Loucy (cell line): ENCODE measurements at regions not wholly inside any gene's neighbourhood (a gene's known extent, or its start where the extent isn't known, plus 50 kb on each side); places are given as distances from the start of the nearest gene placed in this dataset.

ENCODE experiments used
- H2AFZ ChIP-seq: fragments of 200-600 bp; sonication (generic); 2 replicates; pipeline ENCODE4 v1.6.0; 2016; ENCODE audit warnings: antibody characterized with exemption, mild to moderate bottlenecking, low read length, moderate library complexity
- H3F3A ChIP-seq: fragments of 200-600 bp; 2 replicates; pipeline ENCODE4 v1.6.0; 2016; ENCODE audit warnings: antibody characterized with exemption, low read depth, mild to moderate bottlenecking
- H3K27me3 ChIP-seq: fragments of 200-600 bp; sonication (generic); 2 replicates; pipeline ENCODE4 v1.6.1; 2014; ENCODE audit warnings: low read length, mild to moderate bottlenecking; ENCODE audit not compliant: insufficient read depth, poor library complexity, severe bottlenecking
- H3K36me3 ChIP-seq: fragments of 200-600 bp; sonication (generic); 2 replicates; pipeline ENCODE4 v1.6.1; 2016; ENCODE audit warnings: low read length; ENCODE audit not compliant: insufficient read depth
- H3K4me1 ChIP-seq: fragments of 200-600 bp; sonication (generic); 2 replicates; pipeline ENCODE4 v1.5.1; 2014; ENCODE audit warnings: low read length, mild to moderate bottlenecking; ENCODE audit not compliant: insufficient read depth, poor library complexity, severe bottlenecking
- H3K4me2 ChIP-seq: fragments of 200-600 bp; sonication (generic); 2 replicates; pipeline ENCODE4 v1.6.0; 2014; ENCODE audit warnings: antibody characterized with exemption, low read length, low read depth, mild to moderate bottlenecking; ENCODE audit not compliant: poor library complexity, severe bottlenecking
- H3K4me3 ChIP-seq: fragments of 200-600 bp; sonication (generic); 2 replicates; pipeline ENCODE4 v1.5.1; 2014; ENCODE audit warnings: low read length, mild to moderate bottlenecking, mixed read lengths; ENCODE audit not compliant: poor library complexity, severe bottlenecking
- H3K79me2 ChIP-seq: fragments of 200-600 bp; sonication (generic); 2 replicates; pipeline ENCODE4 v1.6.1; 2014; ENCODE audit warnings: low read length; ENCODE audit not compliant: insufficient read depth
- H3K9ac ChIP-seq: fragments of 200-600 bp; sonication (generic); 2 replicates; pipeline ENCODE4 v1.6.0; 2014; ENCODE audit warnings: mild to moderate bottlenecking, low read depth, low read length, moderate library complexity; ENCODE audit not compliant: poor library complexity, severe bottlenecking
- H3K9me2 ChIP-seq: fragments of 200-600 bp; sonication (generic); replicated peaks from 2 replicates; pipeline ENCODE4 v1.6.1; 2016; ENCODE audit warnings: low read depth, low read length, mixed read lengths
- H3K9me3 ChIP-seq: fragments of 200-600 bp; sonication (generic); 2 replicates; pipeline ENCODE4 v1.6.1; 2014; ENCODE audit warnings: mild to moderate bottlenecking, antibody characterized with exemption, low read length, low read depth; ENCODE audit not compliant: insufficient read depth
- H4K20me1 ChIP-seq: fragments of 200-600 bp; sonication (generic); 2 replicates; pipeline ENCODE4 v1.6.0; 2014; ENCODE audit warnings: antibody characterized with exemption, low read length, mild to moderate bottlenecking; ENCODE audit not compliant: insufficient read depth, poor library complexity, severe bottlenecking
- EZH2phosphoT487 ChIP-seq: fragments of 200-600 bp; IDR thresholded peaks from 2 replicates; pipeline ENCODE4 v1.6.1; 2018; ENCODE audit warnings: antibody characterized with exemption, mild to moderate bottlenecking, moderate library complexity, borderline replicate concordance
- TF ChIP-seq, protein P1 (sequence below): fragments of 200-600 bp; sonication (generic); conservative IDR thresholded peaks from 2 replicates; pipeline ENCODE4 v1.5.1; 2014; ENCODE audit warnings: mild to moderate bottlenecking, antibody characterized with exemption, low read length

DNA sequence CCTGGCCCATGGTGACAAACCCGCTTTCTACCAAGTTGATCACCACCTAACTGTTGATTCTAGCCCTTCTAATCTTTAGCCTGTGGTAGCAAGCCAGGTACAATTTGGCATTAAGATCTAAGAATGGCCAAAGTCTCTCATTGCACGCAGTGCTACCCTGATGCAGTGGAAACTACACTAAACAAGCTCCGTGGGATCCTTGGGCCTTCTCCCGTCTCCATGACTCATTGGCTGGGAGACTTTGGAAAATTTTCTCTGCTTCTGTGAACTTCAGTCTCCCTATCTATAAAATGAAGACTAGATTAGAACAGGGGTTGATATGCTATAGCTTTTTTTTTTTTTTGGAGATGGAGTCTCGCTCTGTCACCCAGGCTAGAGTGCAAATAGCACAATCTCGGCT lies 223.0 kb downstream of the TSHZ3 start:
- Histone ChIP-seq H4K20me1 (no peaks in the 10 kb centered on the region), H3K4me2 (no peak overlapping the region), H3F3A (no peaks in the 10 kb centered on the region), H2AFZ (no peak overlapping the region), H3K9me2 (no peaks in the 10 kb centered on the region), H3K9ac (no peak overlapping the region), H3K27me3 (no peaks in the 10 kb centered on the region), H3K4me1 (no peaks in the 10 kb centered on the region), H3K4me3 (no peak overlapping the region), H3K9me3 (peaks cover 8% of the 10 kb centered on the region; the same call in 1 of the 2 replicates), H3K79me2 (no peaks in the 10 kb centered on the region), H3K36me3 (no peaks in the 10 kb centered on the region)
- TF ChIP-seq, protein P1, sequence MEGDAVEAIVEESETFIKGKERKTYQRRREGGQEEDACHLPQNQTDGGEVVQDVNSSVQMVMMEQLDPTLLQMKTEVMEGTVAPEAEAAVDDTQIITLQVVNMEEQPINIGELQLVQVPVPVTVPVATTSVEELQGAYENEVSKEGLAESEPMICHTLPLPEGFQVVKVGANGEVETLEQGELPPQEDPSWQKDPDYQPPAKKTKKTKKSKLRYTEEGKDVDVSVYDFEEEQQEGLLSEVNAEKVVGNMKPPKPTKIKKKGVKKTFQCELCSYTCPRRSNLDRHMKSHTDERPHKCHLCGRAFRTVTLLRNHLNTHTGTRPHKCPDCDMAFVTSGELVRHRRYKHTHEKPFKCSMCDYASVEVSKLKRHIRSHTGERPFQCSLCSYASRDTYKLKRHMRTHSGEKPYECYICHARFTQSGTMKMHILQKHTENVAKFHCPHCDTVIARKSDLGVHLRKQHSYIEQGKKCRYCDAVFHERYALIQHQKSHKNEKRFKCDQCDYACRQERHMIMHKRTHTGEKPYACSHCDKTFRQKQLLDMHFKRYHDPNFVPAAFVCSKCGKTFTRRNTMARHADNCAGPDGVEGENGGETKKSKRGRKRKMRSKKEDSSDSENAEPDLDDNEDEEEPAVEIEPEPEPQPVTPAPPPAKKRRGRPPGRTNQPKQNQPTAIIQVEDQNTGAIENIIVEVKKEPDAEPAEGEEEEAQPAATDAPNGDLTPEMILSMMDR: no peak
- TF ChIP-seq EZH2phosphoT487: no peak

DNA sequence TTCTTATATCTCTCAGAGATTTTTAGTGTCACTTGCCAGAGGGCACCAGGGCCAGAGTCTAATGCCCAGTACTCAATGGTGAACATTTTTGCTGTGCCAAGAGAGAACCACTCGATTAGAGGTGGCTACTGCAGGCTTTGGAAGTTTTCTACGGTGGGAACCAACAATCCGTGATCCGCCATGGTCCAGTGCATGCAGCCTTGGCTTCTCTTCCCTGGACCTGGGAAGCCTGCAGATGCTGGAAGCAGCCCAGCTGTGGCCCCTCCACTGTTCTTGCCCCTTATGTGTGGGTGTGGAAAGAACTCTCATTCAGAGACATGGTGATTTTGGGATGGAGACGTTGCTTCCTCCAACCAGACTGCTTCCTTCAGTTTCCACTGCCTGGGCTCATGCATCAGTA lies 224.2 kb downstream of the TSHZ3 start:
- Histone ChIP-seq H3F3A (no peaks in the 10 kb centered on the region), H3K36me3 (no peaks in the 10 kb centered on the region), H3K9me3 (peaks cover 8% of the 10 kb centered on the region; the same call in 1 of the 2 replicates), H2AFZ (no peak overlapping the region), H3K27me3 (no peaks in the 10 kb centered on the region), H3K79me2 (no peaks in the 10 kb centered on the region), H4K20me1 (no peaks in the 10 kb centered on the region), H3K9ac (no peak overlapping the region), H3K4me1 (no peaks in the 10 kb centered on the region), H3K9me2 (no peaks in the 10 kb centered on the region), H3K4me2 (no peak overlapping the region), H3K4me3 (no peak overlapping the region)
- no peak for TF ChIP-seq EZH2phosphoT487
- TF ChIP-seq, protein P1: no peak

GRCh38 chr19:31121501-31121900 lies 227.7 kb downstream of the TSHZ3 start:
- no peaks in the 10 kb centered on the region for H3F3A ChIP-seq
- H3K4me1 ChIP-seq: no peaks in the 10 kb centered on the region
- TF ChIP-seq, protein P1: no peak
- no peak for TF ChIP-seq EZH2phosphoT487
- H3K9ac ChIP-seq: no peak overlapping the region
- H3K9me3 ChIP-seq: peaks cover 6% of the 10 kb centered on the region; the same call in 1 of the 2 replicates
- H3K9me2 ChIP-seq: no peaks in the 10 kb centered on the region
- no peaks in the 10 kb centered on the region for H3K27me3 ChIP-seq
- H3K4me3 ChIP-seq: no peak overlapping the region
- no peaks in the 10 kb centered on the region for H4K20me1 ChIP-seq
- no peaks in the 10 kb centered on the region for H3K36me3 ChIP-seq
- H3K4me2 ChIP-seq: no peak overlapping the region
- no peaks in the 10 kb centered on the region for H3K79me2 ChIP-seq
- H2AFZ ChIP-seq: no peak overlapping the region
